RCC 7860 (cell line): ENCODE measurements at regions not wholly inside any gene's neighbourhood (a gene's known extent, or its start where the extent isn't known, plus 50 kb on each side); places are given as distances from the start of the nearest gene placed in this dataset.
"Not testable (repeated sequence)": the region's sequence is repeated elsewhere in the genome, so short reads cannot be mapped to it uniquely, and the experiment has no call there.

Experiments
- DNase-seq: peaks from one replicate; pipeline ENCODE4 v3.0.0-alpha.2; 2015; ENCODE audit warnings: low spot score
- FAIRE-seq: peaks from 2 replicates; lab custom pipeline; 2012; peaks lifted over from hg19 to GRCh38; lab: Jason Lieb, UNC

- FAIRE-seq (no peak), DNase-seq (no peak)
These were observed 693.8 kb upstream of the TBX3 start for GRCh38 chr12:115377779-115378178.

DNA sequence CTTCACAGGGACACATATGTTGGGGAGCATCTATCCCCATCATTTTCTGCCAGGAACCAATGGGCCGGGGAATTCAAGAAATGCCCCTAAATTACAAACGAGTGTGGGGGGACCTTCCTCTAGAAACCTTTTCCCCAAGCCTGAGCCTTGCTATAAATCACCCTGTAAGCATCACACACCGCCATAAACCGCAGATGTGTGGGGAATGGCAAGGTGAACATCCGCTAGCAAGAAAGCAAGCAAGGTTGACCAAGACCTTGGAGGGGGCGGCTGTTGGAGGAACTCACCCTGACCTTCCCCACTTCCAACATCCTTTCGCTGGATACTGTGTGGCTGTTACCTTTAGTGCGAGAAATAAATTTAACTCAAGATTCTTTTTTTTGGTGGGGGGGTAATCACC, 693.3 kb upstream of the TBX3 start:
- FAIRE-seq (no peak), DNase-seq (no peak)

GRCh38 chr12:115375186-115375991, 691.4 kb upstream of the TBX3 start:
- peak; percentile 40 for DNase-seq
- FAIRE-seq, result peak; percentile 39

DNA sequence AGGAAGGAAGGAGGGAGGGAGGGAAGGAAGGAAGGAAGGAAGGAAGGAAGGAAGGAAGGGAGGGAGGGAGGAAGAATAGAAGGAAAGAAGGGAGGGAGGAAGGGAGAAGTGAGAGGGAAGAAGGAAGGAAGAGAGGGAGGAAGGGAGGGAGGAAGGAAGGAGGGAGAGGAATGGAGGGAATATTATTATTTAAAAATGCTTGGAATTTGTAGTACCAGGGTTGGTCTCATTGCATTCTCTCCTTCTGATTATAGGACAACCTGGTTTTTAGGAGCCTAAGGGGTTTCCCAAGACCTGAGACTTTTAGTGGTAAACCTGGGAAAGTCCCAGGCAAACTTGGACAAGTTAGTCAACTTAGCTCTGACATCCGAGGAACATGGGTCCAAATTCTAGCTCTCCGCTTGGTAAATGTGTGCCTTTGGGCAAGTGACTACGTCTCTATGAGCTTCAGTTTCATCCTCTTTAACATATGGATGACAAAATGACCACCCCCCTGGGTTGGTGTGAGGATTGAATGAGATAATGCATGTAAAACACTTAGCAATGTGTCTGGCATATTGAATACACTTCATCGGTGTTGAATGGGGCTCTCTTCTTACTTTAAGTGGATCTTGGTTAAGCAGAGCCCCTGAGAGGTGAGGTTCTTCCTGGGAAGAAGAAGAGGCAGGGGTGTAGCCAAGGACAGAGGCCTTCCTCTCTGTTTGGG, 690.7 kb upstream of the TBX3 start:
- DNase-seq (no peak), FAIRE-seq (no peak)

DNA sequence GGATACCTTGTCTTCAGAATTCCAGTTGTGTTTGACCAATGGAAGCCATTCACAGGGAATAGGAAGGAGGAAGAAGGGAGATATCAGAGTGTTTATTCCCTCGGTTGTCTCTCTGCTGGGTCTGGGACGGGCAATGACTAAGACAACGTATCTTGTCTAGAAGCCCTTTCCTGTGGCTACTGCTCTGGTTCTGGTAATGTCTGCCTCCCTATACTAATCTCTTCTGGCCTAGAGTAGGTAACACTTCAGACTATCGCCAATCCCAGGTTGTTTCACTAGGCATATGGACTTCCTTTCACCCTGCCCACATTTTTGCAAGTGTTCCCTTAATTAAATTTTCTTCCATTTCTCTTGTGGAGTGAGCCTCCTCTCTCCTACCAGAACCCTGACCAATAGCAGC, 687.7 kb upstream of the TBX3 start:
- no peak for DNase-seq

DNA sequence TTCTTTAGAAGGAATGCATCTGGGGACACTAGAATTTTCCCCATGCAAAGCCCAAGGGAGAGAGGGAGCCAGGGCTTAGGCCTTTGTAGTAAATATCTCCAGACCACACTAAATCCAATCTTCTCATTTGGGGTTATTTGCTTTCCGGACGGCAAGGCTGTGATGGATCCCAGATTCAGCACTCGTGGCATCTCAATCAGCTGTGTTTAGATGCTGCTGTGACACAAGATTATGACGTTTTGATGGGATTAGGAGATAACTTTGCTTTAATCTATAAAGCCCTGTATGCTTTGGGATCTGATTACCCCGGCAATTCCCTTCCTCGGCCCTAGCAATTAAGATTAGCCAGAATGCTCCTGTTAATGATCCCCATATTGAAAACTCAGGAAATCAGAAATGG, 686.7 kb upstream of the TBX3 start:
- no peak for FAIRE-seq

More for the DNA sequence above, 687.7 kb upstream of the TBX3 start:
- FAIRE-seq, result no peak

DNA sequence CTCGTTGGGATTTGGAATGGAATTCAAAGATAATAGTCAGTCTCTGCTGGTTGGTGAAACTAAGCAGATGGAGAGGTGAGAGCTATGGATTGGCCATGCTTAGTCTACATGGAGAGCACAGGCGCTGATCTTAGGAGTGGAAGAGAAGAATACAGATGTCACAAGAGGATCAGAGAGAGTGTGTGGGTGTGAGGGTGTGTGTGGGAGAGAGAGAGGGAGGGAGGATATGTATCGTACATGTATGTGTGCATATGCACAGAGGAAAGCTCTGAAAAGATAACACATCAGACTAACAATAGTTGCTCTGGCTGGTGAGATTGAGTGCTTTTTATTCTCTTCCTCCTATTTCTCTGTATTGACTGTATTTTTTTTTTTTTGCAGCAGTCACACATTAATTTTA, 686.2 kb upstream of the TBX3 start:
- no peak for DNase-seq
- no peak for FAIRE-seq

More for the DNA sequence above, 686.7 kb upstream of the TBX3 start:
- no peak for DNase-seq

DNA sequence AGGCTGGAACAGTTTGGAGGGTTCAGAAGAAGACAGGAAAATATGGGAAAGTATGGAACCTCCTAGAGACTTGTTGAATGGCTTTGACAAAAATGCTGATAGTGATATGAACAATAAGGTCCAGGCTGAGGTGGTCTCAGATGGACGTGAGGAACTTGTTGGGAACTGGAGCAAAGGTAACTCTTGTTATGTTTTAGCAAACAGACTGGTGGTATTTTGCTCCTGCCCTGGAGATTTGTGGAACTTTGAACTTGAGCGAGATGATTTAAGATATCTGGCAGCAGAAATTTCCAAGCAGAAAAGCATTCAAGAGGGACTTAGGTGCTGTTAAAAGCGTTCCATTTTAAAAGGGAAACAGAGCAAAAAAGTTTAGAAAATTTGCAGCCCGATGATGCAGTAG, 682.3 kb upstream of the TBX3 start:
- FAIRE-seq, DNase-seq: not testable (repeated sequence)

DNA sequence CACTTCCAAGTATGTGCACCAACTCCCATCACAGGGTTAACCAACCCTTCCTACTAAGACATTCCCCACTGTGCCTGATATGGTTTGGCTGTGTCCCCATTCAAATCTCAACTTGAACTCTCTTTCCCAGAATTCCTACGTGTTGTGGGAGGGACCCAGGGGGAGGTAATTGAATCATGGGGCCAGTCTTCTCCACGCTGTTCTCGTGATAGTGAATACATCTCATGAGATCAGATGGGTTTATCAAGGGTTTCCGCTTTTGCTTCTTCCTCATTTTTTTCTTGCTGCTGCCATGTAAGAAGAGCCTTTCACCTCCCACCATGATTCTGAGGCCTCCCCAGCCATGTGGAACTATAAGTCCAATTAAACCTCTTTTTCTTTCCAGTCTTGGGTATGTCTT, 681.8 kb upstream of the TBX3 start:
- not testable (repeated sequence) for DNase-seq, FAIRE-seq

DNA sequence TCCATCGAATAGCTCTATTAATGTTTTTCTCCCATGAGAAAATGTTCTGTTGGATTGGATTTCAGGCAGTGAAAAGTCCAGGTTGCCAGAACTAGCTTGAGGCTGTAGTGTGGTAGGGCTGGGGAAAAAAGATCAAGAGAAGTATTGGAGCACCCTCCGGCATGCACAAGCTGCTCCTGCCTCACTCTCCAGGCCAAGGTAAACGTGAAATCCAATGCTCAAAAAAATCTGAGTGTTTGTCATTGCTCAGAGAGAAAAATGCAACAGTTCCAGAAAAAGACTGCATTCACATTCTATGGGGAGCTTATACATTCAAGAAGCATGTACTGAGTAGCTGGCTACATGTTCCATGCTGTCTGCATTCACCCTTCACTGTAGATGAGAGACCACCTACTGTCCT, 680.9 kb upstream of the TBX3 start:
- DNase-seq (no peak), FAIRE-seq (no peak)

GRCh38 chr12:115362339-115362976, 678.5 kb upstream of the TBX3 start:
- FAIRE-seq (no peak), DNase-seq (no peak)

GRCh38 chr12:115357681-115358080, 673.7 kb upstream of the TBX3 start:
- FAIRE-seq, result no peak

GRCh38 chr12:115355301-115355700, 671.3 kb upstream of the TBX3 start:
- FAIRE-seq (no peak), DNase-seq (no peak)

More at GRCh38 chr12:115357681-115358080, 673.7 kb upstream of the TBX3 start:
- DNase-seq, result no peak

- FAIRE-seq, result peak; percentile 83
- DNase-seq, result peak; percentile 88
These were observed 670.3 kb upstream of the TBX3 start for GRCh38 chr12:115354007-115354890.

GRCh38 chr12:115353467-115353866, 669.5 kb upstream of the TBX3 start:
- FAIRE-seq, result peak; percentile 10
- DNase-seq, result no peak

- FAIRE-seq (no peak), DNase-seq (no peak)
These were observed 667.6 kb upstream of the TBX3 start for GRCh38 chr12:115351514-115352077.

DNA sequence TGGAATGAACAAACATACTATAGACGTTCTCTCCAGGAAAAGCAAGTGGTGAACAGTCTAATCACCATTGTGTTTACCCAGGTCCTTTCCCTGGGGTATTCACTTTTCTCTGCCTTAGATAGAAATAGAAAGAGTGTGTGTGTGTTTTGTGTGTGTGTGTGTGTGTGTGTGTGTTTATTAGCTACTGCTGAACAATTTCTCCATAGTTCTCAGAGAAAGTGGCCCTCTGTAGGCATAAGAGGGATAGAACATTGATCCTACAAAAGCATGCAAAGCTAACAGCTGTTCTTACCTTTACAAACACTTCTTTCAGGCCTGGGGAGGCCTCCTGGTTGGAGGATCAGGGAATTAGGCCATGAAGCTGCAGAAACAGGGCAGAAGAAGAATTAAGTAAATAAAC, 665.7 kb upstream of the TBX3 start:
- no peak for DNase-seq
- no peak for FAIRE-seq

DNA sequence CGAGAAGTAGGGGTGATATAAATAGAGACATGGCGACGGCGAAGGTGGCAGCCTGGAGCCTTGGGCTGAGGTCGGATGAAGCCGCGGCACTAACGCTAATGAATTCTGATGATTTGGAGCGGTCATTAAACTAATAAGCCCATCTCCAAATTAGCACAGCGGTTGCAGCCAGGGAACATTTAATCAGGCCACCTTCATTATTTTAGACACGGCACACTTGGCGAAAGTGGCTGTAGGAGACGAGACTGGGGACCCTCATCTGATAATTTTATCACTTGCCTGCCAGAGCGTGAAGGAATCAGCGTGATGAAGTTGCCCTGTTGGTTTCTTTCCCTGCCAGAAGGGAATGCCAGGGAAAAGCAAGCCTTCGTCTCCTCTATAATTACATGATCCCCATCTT, 664.3 kb upstream of the TBX3 start:
- no peak for DNase-seq
- FAIRE-seq, result no peak

GRCh38 chr12:115343601-115344000, 659.6 kb upstream of the TBX3 start:
- DNase-seq (no peak), FAIRE-seq (no peak)

DNA sequence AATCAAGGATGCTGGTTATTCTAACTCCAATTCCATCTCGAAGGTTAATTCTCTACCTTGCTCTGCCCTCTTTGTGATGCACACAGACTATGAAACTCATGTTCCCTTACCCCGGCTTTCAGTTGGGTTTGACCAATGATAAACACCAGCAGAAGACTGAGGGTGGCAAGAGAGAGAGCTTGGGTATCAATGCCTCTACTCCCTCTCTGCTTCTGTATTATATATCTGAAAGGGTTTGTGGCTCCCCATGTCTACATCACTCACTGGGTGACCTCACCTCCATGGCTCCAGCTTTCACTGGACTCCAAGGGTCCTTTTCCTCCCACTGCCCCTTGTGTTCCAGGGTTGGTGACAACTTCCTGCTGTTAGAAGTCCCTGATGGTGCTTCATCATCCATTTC, 659.0 kb upstream of the TBX3 start:
- DNase-seq (no peak), FAIRE-seq (no peak)
